ENCODE measurements at regions not wholly inside any gene's neighbourhood (a gene's known extent, or its start where the extent isn't known, plus 50 kb on each side); places are given as distances from the start of the nearest gene placed in this dataset.

- no peak for FAIRE-seq
Measured at GRCh38 chr13:73421310-73421912, 362.6 kb downstream of the KLF5 start.

DNA sequence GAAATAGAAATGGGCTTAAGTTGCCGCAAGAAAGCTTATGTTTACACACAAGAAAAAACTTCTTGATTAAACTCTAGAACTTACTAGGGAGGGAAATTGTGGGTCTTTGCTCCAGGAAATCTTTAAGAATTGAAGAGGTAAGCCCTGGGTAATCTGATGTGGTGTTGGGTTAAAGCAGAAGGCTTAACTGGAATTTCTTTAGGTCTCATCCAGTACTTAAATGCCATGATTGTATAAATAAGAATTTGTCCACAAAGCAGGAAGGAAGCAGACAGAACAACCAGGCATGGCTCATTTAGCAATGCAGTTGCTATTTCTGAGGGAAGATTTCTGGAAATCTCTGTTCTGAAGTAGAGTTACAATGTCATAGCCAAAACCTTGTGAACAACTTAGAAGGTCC, 360.4 kb downstream of the KLF5 start:
- no peak for FAIRE-seq

DNA sequence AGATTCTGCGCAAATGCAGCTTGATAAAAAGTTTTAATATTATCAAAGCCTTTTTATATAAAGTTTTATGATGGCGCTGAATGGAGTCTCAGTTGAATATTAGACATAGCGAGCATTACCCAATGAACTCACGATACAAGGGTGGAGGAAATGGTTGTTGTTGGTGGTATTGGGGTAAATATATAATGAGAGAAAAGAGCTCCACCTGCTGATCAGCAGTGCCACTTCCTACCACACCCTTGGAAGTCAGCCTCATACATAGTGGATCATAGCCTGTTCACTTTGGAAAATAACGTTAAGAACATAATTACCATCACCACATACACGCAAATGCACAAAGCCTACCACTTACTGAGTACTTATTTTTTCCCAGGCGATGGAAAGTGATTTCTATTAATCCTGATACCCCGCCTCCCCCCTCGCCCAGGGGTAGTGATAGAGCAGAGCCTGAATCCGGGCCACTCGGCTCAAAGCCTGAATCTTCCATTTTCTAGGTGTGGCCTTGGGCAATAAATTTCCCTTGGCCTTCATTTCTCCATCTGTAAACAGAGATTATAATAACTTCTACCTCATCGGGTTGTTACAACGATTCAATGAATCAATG, 358.3 kb downstream of the KLF5 start:
- no peak for FAIRE-seq

DNA sequence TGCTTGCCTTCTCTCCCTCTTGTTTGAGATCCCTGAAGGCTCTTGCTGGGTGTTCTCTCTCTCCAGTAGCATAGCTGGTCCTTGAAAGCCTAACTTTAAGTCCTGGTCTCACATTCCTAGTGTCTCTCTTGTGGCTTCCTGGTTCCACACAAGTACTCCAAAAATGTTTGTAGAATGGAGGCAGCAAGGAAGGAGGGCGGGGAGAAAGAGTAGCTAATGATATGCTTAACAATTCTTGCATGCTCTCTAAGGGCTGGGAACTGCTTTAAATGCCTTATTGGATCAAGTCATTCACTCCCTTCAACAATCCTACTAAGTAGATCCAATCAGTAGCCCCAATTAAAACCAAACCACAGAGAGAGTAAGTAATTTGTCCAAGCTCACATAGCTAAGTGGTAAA, 357.3 kb downstream of the KLF5 start:
- no peak for FAIRE-seq

DNA sequence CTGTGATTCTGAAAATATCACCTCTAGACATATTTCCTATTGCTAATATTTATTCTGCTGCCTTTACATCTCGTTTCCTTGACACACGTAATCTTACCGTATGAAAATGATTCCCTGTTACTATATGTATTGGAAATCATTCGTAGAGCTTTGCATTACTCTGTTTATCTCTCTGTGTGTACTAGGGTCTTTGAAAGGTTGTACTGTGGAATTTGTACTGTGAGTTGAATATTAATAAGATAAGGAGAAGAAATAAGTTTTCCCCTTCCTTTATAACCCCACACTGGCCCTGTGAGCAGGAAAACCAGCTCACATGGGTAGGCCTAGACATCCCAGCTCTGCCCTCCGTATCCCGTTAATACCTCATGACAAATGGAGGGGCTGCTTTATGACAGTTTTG, 354.9 kb downstream of the KLF5 start:
- no peak for FAIRE-seq

- FAIRE-seq = no peak
Measured at GRCh38 chr13:73412933-73413332, 354.1 kb downstream of the KLF5 start.

DNA sequence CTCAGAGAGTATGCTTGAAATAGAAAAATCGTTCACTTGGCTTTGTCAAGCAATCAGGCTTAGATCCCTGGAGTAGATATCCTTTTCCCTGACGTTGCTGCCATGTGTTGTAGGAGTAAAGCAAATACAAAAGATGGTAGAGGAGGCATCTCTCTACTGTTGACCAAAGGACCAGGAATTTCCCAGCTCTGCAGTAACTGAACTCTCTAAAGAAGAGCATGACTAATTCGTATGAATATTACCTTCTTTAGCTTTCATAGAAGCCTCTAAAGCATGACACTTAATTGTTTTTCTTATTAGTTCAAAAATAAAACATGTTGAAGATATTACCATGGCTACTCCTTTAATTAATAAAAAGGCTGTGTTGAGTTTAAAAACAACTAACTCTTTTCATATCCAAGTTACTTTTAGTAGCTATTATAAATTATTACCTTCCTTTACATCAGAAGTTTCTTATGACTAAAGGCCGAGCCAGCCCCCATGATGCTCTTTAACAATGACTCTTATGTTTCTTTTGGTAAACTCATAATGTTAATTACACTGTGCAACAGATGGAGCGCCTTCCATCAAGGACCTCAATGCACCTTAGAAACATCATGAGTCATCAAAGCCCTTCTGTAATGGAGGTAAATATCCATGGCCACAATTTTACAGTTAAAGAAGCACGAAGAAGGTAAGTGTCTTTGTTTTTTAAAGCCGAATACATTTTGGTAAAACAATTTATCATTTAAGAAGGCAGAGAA, 352.4 kb downstream of the KLF5 start:
- FAIRE-seq = no peak

- FAIRE-seq = no peak
Measured at GRCh38 chr13:73406454-73406853, 347.6 kb downstream of the KLF5 start.

DNA sequence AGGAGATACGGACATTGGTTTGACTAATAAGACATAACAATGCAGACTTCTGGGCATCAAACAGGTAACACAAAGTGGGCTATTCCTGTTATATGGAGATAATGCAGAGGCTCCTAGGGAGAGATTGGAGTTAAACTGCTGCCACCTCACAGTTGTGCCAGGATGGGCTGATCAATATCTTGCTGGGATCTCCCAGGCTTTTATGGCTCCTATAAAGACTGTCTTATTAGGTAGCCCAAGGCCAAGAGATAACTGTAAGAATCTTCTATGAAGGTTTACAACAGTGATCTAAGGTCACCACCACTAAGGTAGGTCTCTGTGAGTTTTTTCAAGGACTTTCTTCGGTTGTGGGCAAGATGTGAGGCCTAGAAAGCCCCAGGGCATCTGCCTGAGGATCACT, 345.8 kb downstream of the KLF5 start:
- FAIRE-seq = no peak

- no peak for FAIRE-seq
Measured at GRCh38 chr13:73403355-73404120, 344.7 kb downstream of the KLF5 start.

- no peak for FAIRE-seq
Measured at GRCh38 chr13:73401769-73402168, 343.0 kb downstream of the KLF5 start.

DNA sequence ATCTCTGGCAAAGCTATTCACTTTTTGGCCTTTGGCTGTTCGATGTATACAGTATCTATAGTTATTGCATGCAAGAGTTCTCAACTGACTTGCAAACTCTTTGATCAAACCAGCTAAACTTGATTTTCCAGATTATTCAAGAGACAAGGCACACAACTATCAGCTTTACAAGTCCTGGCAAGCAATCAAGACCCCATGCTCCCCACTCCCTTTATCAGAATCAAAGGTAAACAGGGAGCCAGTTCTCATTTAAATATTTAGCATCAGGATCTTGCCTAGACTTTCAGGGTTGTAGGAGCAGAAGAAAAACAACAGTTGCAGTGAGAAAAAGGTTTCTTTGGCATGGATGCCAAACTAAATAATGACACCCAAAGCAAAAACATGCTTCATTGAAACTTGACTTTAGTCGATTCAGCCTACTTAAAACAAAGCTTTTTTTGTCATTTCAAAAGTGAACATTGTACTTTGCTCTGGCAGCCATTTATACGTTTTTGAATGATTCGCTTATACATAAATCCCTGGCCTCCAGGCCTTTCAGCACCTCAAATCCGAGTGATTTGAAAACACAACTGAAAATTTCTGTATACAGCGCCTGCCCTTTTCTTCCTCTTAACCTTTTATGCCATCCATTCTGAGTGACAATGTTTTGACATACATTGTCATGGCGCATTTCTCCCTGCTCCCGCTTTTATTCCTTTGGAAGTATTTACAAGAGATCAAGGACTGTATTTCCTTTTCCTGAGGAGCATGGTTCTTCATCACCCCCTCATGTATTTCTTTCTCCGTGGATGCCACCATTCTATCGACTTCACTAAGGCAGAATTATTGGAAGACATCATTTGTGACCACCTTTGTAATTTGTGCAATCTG, 340.8 kb downstream of the KLF5 start:
- no peak for FAIRE-seq

DNA sequence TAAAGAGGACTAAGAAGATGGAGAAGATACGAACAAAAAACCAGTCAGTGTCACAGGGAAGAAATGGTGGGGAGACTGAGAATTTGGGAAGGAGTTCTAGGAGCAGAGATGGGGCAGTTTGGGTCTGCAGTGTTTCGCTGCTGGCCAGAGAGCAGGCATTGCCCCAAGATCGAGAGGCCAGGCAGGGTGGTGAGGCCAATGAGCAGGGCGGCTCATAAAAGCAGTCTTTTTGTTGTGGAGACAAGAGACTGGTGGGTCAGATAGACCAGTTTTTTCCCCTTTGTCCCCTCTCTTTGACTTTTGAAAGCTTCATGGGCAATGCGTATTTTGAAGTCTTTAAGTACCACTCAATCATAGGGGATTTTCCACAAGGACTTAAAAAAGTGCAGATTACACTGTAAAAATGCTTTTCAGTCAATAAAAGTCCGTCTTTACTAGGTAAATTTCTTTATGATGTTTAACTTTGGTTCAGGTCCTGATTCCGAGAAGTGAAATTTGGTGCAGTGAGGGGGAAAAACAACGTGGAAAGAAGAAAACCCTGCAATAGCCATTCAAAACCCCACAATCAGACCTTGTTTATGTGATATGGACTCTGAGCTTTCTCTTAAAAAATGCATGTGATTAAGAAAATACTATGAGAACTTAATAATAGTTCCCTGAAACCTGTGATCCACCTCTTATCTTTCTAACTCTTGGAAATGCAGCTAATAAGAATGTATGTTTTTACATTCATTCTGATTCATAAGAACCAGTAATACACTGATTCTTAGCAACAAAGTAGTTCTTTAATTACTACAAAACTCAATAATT, 338.9 kb downstream of the KLF5 start:
- no peak for FAIRE-seq

DNA sequence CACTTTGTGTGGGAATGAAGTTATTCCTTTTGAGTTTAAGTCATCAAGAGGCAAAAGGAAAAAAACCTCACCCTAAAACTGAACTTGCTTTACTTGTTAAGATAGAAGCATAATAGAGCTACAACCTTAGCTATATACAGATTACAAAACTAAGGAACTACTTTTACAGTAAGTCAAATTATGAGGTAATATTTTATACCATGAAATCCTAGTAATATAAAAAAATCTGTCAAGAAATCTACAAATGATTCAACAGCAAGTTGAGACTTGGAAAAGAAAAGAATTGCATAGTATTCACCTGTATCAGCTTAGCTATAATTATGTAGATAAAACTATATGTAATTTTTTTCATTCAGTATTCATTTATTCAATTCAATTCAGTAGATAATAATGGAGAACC, 335.3 kb downstream of the KLF5 start:
- FAIRE-seq = no peak

GRCh38 chr13:73390100-73390499, 331.3 kb downstream of the KLF5 start:
- FAIRE-seq = no peak

DNA sequence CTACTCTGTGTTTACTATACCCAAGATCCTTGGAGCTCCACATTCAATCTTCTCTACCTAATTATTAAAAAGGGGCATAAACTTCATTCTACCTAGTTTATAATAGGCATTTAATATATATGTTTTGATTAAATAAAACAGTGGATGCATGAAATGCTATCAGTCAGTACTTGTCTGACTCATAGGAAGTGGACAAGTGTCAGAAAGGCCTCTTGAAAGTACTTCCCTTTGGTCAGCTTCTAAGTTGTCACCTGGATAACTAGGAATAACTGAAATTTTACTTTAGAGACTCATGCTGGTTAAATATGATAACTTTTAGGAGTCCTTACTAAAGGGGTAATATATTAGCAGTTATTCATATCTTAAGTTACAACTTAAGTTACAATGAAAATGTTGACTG, 329.8 kb downstream of the KLF5 start:
- FAIRE-seq = no peak

- FAIRE-seq = no peak
Measured at GRCh38 chr13:73387318-73387717, 328.5 kb downstream of the KLF5 start.

DNA sequence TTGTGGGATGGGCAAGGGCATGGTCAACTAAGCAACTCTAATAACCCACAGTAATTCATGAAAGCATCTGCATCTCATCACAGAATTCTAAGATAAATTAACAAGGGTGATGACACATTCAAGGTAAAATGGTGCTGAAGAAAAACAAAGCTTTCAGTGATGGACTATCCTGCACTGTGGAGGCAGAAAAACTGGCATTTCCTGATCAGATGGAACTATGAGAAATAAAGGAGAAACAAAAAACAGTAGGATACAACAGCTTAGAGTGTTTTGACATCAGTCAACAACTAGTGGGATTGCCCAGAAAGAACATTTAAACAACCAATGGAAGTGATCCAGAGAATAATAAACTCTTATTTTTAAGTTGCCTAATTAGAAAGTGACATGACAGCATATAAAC, 327.0 kb downstream of the KLF5 start:
- no peak for FAIRE-seq

GRCh38 chr13:73372666-73373627, 314.1 kb downstream of the KLF5 start:
- no peak for FAIRE-seq

GRCh38 chr13:73370066-73370465, 311.3 kb downstream of the KLF5 start:
- FAIRE-seq = no peak

GRCh38 chr13:73369095-73369494, 310.3 kb downstream of the KLF5 start:
- FAIRE-seq = no peak
